ENCODE measurements at regions not wholly inside any gene's neighbourhood (a gene's known extent, or its start where the extent isn't known, plus 50 kb on each side); places are given as distances from the start of the nearest gene placed in this dataset.
"Not testable (repeated sequence)": the region's sequence is repeated elsewhere in the genome, so short reads cannot be mapped to it uniquely, and the experiment has no call there.

GRCh38 chr19:31528261-31528660 is 179.0 kb upstream of the TSHZ3 start:
- no peak for DNase-seq (ENCODE audit: low read depth, low spot score)

GRCh38 chr19:31529121-31529520 is 179.9 kb upstream of the TSHZ3 start:
- DNase-seq (ENCODE audit: low read depth, low spot score): no peak

GRCh38 chr19:31530781-31531180 is 181.5 kb upstream of the TSHZ3 start:
- DNase-seq (ENCODE audit: low read depth, low spot score): no peak

GRCh38 chr19:31531326-31531725 is 182.1 kb upstream of the TSHZ3 start:
- no peak for DNase-seq (ENCODE audit: low read depth, low spot score)

DNA sequence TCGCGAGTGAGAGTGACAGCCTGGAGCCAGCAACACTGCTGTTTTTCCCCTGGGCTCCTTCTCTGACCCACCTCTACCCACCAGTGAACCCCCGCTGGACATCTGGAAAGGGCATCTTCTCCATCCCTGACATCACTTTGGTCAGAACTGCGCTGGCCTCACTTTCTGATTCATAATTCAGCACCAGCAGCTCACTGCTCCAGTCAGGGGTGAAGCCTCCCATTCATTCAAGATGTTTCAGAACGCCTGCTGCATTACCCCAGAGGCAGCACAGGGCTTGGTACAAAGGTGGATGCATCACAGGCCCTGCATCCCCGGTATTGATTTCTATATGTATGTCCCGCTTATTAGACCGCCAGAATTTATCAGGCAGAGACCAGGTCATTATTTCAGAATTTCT is 182.8 kb upstream of the TSHZ3 start:
- DNase-seq (ENCODE audit: low read depth, low spot score): no peak

GRCh38 chr19:31533114-31533513 is 183.9 kb upstream of the TSHZ3 start:
- no peak for DNase-seq (ENCODE audit: low read depth, low spot score)

DNA sequence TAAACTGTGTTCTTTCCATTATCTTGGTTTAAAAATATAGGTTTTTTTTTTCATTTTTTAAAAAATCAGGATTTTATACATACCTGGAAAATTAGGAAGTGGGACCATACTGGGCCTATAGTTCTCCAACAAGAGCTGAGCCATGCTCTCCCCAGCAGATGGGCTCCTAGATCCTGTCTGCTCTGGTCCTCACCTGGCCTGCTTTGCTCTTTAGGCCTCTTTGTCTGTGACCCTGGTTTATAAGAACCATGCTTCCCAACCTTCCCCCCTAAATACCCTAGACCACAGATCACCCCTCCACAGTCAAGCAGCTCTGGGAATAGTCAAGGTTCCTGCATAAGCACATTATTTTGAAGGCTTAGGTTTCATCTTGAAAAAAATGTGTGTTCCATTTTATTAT is 185.0 kb upstream of the TSHZ3 start:
- no peak for DNase-seq (ENCODE audit: low read depth, low spot score)

DNA sequence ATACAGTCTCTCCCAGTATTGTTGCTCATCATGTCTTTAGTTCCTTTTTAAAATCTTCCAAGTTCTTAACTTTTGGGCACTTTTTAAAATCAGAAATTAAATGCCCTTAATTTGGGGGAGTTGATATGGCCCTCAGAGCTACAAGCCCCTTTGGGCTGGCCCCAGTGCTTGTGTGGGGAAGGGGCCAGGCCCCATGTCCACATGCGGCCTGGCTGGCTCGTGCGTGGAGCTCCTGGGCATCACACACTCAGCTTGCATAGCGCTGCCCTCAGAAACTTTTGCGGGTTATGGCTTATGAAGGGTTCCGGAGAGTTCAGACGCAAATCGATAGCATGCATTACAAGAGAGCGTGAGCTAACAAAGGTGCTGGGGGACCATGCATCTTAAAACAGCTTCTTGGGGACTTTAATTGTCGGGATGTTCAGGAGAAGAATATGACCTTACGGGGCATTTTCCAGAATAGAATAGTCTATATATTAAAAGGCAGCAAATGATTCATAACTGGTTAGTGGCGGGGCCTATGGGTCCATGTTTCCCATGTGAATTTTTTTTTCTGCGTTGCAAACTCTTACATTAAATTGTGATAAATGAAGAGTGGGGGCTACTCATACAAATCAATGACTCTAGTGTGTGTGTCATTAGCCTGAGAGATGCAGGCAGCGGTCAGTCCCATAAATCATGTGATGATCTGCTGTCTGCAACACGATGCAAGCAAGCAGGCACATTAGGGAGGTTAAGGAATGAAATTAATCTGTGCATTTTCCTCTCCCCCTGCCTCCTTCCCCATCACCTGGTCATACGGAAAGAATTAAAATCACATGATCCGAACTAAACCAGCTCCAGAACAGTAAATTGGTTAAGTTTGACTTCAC is 185.8 kb upstream of the TSHZ3 start:
- DNase-seq (ENCODE audit: low read depth, low spot score): no peak

GRCh38 chr19:31535691-31536460 is 186.6 kb upstream of the TSHZ3 start:
- DNase-seq (ENCODE audit: low read depth, low spot score): no peak

DNA sequence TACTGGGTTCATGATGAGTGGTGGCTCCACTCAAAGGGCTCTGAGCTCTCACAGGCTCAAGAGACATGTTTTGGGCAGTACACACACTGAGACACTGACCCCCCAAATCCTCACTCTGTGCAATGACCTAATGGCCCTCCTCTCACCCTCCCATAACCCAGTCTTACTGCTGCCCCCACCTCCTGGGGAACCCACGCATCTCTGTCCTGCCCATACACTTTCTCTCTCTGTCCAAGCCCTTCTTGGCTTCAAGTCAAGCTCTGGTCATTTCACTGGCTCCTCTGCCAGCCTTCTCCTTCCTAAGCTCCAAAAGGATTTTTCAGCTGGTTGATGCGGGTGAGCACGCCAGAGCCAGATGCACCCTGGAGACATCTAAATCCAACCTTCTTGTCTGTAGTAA is 187.9 kb upstream of the TSHZ3 start:
- DNase-seq (ENCODE audit: low read depth, low spot score): no peak

DNA sequence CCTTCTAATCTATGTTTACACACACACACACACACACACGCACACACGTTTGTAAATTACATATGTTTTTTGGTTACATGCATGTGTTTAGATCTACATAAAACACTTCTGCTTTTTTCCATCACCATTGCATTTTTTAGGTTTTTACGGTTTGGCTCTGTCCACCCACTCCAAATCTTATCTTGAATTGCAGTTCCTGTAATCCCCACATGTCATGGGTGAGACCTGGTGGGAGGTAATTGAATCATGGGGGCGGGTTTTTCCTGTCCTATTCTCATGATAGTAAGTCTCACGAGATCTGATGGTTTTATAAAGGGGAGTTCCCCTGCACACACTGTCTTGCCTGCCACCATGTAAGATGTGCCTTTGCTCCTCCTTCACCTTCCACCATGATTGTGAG is 188.7 kb upstream of the TSHZ3 start:
- not testable (repeated sequence) for DNase-seq (ENCODE audit: low read depth, low spot score)

DNA sequence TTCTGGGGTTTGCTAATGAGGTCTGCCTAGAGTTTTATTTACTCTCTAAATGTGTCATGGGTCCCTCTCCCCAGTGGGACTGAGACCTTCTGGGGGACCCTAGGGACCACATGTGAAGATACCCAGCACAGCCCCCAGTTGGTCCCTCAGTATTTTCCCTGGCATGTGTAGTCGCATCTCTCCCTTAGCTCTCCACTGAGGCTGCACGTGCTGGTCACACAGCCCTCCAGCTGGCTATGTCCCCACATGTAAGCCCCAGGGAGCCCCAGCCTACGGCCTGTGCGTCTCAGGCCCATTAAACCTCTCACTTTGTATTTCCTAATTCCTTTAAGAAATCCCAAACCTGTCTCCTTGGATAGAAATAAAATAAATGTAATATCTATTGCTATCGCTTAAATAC is 189.6 kb upstream of the TSHZ3 start:
- DNase-seq (ENCODE audit: low read depth, low spot score): no peak

DNA sequence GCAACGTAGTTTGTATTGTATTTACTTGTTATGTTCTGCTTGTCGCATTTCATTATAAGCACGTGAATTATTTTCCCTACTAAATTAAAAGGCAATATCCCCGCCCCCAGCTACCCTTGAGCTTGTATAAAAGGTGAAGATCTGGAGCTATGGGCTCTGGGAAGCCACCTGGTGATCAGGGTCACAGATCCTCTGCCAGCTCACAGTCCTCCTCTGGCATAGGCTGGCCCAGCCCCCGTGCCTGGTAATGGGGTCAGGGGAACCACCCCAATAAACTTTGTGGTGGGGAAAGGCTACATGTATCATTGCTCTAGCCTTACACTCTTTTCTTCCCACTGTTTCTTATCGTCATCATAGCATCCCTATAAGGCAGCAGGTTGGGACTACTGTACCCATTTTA is 190.2 kb upstream of the TSHZ3 start:
- no peak for DNase-seq (ENCODE audit: low read depth, low spot score)

GRCh38 chr19:31541396-31541795 is 192.2 kb upstream of the TSHZ3 start:
- DNase-seq (ENCODE audit: low read depth, low spot score): no peak

- DNase-seq (ENCODE audit: low read depth, low spot score): no peak
Measured at GRCh38 chr19:31543456-31543855, 194.2 kb upstream of the TSHZ3 start.

GRCh38 chr19:31545777-31546176 is 196.5 kb upstream of the TSHZ3 start:
- DNase-seq (ENCODE audit: low read depth, low spot score): no peak

GRCh38 chr19:31546205-31546960 is 197.1 kb upstream of the TSHZ3 start:
- DNase-seq (ENCODE audit: low read depth, low spot score): no peak

- DNase-seq (ENCODE audit: low read depth, low spot score): no peak
Measured at GRCh38 chr19:31548941-31549340, 199.7 kb upstream of the TSHZ3 start.

DNA sequence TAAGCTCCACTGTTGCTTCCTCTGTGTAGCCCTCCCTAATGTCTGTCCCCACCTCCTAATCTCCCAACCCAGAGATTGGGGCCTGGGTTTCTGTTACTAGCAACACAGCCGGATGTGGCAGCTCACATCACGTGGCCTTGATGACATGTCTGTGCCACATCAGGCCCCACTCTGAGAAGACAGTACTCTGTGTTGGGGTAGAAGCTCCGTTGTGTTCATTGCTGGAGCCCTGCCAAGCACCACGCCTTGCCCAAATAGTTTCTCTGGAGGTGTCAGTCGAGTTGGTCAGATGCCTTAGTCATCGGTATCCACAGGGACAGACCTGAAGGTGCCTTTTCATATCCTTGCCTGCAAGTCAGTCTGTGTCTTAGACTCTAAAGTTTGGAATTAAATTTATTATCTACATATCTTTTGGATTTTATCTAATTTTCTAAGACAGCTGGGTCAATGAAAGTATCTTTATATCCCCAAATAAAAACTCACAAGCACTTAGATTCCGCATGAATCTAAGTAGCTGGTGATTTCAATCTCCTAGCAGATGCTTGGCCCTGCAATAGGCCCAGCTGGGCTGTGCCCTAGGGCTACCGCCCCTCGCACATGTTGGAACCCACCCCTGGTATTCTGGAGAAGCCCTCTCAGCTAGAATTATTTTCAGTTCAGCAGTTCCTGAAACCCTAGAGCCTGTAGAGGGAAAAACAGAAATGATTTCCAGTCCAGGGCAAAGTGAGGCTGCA is 204.0 kb upstream of the TSHZ3 start:
- no peak for DNase-seq (ENCODE audit: low read depth, low spot score)

DNA sequence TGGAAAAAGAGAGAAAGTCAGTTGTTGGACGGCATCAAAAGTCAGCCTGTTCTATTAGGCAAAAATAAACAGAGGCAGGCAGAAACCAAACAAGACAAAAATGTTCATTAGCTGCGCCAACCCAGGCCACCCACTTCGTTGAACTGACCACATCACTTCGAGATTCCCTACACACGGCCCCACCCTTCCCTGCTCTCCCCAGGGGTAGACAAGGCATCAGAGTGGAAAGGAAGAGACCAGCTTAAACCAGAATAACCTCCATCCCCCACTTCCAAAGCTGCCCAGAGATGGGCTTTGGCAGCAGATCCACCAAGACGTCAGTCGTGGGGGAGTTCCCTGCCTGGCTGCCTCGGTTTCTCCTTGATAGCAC is 204.6 kb upstream of the TSHZ3 start:
- DNase-seq (ENCODE audit: low read depth, low spot score): no peak

GRCh38 chr19:31554360-31554759 is 205.1 kb upstream of the TSHZ3 start:
- DNase-seq (ENCODE audit: low read depth, low spot score): no peak

Data from activated CD4-positive, CD25-positive, alpha-beta regulatory T cell treated with anti-CD3 and anti-CD28 coated beads, Interleukin-2, amount 50 U/mL, for 16 hours (primary cell).